AG09309 (cell line): ENCODE measurements at regions not wholly inside any gene's neighbourhood (a gene's known extent, or its start where the extent isn't known, plus 50 kb on each side); places are given as distances from the start of the nearest gene placed in this dataset.
"Not testable (repeated sequence)": the region's sequence is repeated elsewhere in the genome, so short reads cannot be mapped to it uniquely, and the experiment has no call there.

Source experiments
- DNase-seq: peaks from one replicate; pipeline ENCODE4 v3.0.0-alpha.2; 2010; ENCODE audit warnings: low read depth
- H3K4me3 ChIP-seq: 2 replicates; pipeline ENCODE4 v1.5.1; 2011; ENCODE audit warnings: mild to moderate bottlenecking, low read depth, low read length, moderate library complexity; ENCODE audit not compliant: control insufficient read depth
- CTCF ChIP-seq: IDR thresholded peaks from 2 replicates; pipeline ENCODE4 v1.5.1; 2011; ENCODE audit warnings: mild to moderate bottlenecking, low read depth, low read length, inconsistent platforms; ENCODE audit not compliant: insufficient read depth, control insufficient read depth; ENCODE audit errors: missing control alignments

- DNase-seq = no peak
- no peak overlapping the region for H3K4me3 ChIP-seq
- no peak for TF ChIP-seq CTCF
Measured at GRCh38 chr6:113679051-113679450, 178.1 kb upstream of the MARCKS start.

- no peak overlapping the region for H3K4me3 ChIP-seq
- no peak for TF ChIP-seq CTCF
Measured at GRCh38 chr6:113680301-113680700, 176.8 kb upstream of the MARCKS start.

GRCh38 chr6:113683968-113684367 is 173.2 kb upstream of the MARCKS start:
- DNase-seq = no peak
- no peak for TF ChIP-seq CTCF
- H3K4me3 ChIP-seq = no peak overlapping the region

More at GRCh38 chr6:113680301-113680700, 176.8 kb upstream of the MARCKS start:
- DNase-seq = no peak

DNA sequence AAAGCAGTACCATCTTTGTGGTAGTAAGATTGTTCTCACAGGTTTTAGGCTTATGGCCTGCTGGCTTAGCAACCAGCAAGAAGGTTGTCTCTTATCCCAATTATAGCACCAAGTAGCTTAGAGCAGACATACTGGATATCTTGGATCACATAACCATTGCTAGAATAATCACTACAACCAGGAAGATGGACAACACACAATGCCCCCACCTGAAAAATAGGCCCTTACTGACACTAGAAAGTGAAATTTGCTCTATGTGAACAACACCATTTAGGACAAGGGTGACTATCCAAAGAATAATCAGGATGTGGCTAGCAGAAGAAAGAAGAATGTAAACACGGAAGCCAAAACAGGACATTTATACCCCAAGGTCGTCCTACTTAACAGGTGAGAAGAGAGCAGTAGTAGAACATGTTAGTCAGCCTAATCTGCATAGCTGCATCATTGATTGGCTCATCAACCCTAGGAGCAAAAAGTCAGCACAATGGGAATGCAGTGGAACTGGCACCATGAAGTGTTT is 172.7 kb upstream of the MARCKS start:
- H3K4me3 ChIP-seq = no peak overlapping the region
- no peak for DNase-seq
- TF ChIP-seq CTCF = no peak

DNA sequence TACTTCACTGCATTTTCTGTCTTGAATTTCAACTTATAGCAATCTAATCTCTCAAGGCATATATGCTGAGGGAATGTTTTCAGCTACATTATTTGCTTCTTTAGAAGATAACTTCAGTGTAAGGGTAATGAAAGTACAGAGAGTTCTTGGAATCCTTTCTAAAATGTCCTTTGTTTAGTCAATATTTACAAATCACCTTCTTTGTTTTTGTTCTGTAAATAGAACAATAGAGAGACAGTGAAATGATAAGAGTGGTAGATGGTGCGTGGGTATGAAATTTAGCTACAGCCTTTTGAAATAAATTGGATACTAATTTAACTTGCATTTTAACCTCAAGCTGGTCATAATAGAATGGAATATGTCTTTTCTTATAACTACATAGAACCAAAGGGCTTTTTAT is 171.1 kb upstream of the MARCKS start:
- no peak for DNase-seq
- TF ChIP-seq CTCF = no peak
- H3K4me3 ChIP-seq = no peak overlapping the region

DNA sequence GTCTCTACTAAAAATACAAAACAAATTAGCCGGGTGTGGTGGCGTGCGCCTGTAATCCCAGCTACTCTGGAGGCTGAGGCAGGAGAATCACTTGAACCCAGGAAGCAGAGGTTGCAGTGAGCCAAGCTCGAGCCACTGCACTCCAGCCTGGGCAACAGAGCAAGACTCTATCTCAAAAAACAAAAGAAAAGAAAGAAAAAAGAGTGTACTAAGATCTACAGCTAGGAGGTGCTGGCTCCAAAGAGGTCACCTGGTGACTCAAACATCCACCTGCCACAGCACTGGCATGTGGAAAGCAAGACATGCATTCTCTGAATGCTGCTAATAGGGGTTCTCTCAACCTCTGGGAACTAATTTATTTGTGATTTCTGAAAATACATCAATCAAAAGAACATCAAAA is 167.5 kb upstream of the MARCKS start:
- not testable (repeated sequence) for H3K4me3 ChIP-seq, DNase-seq

DNA sequence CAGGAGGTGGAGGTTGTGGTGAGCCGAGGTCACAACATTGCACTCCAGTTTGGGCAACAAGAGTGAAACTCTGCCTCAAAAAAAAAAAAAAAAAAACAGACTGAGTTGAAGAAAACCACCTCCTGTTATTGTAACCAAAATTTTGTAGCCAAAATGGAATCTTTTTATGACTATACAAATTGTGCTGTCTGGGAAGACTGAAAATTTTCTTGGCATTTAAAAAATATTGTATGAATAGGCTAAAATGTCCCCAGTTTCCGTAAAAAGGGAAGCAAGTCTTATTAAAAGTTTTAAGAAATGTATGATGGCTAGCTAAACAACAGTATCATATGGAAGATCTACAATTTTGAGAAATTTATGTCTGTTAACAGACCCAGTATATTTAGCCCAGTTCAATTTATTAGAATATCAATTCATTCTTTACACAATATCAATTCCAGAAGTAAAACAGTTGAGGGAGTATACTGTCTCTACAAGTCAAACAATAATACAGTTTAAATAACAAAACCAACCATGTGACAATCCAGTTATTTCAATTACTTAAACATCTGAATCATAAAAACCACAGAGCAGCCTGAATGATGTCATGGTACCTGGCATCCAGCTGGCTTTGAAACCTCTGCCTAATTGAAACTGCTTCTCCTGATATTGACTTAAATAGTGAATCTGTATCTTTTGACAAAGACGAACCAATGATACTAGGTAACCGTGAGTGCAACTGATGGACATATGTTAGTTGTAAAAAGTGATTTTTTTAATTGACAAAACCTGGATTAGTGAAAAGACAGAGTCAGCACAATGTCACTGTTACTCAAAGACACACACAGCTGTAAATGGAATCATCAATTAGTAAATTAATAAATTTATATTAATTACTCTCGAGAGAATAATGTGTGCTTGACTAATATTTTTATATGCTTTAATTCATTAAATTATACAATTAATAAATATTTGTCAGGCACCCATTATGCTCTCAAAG is 166.6 kb upstream of the MARCKS start:
- peak; percentile 68 for DNase-seq
- no peak overlapping the region for H3K4me3 ChIP-seq
- no peak for TF ChIP-seq CTCF
